CD14-positive monocyte (primary cell): ENCODE measurements at regions not wholly inside any gene's neighbourhood (a gene's known extent, or its start where the extent isn't known, plus 50 kb on each side); places are given as distances from the start of the nearest gene placed in this dataset.

Experiments
- DNase-seq, 3 donors: peaks; one replicate each; pipeline ENCODE4 v3.0.0-alpha.2; 2011 to 2022
- H2AFZ ChIP-seq: 2 replicates; pipeline ENCODE4 v1.6.0; 2012; ENCODE audit warnings: mild to moderate bottlenecking, low read depth, low read length, inconsistent platforms; ENCODE audit not compliant: insufficient read depth, poor library complexity, severe bottlenecking
- H3K27ac ChIP-seq, 2 donors: 1 replicate in 1 of 2; 2 replicates in 1 of 2; pipeline ENCODE4 v1.5.1; 2012 to 2013; ENCODE audit warnings: low read length in 2 of 2, control low read depth in 1 of 2, inconsistent platforms in 1 of 2, low read depth in 1 of 2, mild to moderate bottlenecking in 1 of 2
- H3K27me3 ChIP-seq, 2 donors: one replicate each; pipeline versions ENCODE4 v1.6.0 to v1.6.1; 2011 to 2013; ENCODE audit warnings: low read length in 2 of 2; ENCODE audit not compliant: control insufficient read depth in 2 of 2, insufficient read depth in 2 of 2
- H3K36me3 ChIP-seq, 2 donors: replicated peaks in 1 of 2; 1 replicate in 1 of 2; 2 replicates in 1 of 2; pipeline versions ENCODE4 v1.5.1 to v1.6.1; 2012 to 2013; ENCODE audit warnings: low read length in 2 of 2, control low read depth in 1 of 2, inconsistent platforms in 1 of 2, mild to moderate bottlenecking in 1 of 2; ENCODE audit not compliant: insufficient read depth in 2 of 2, control insufficient read depth in 1 of 2
- H3K4me1 ChIP-seq, 2 donors: 1 replicate in 1 of 2; 2 replicates in 1 of 2; pipeline versions ENCODE4 v1.5.1 to v1.6.1; 2012 to 2013; ENCODE audit warnings: low read length in 2 of 2, control low read depth in 1 of 2, inconsistent platforms in 1 of 2, mild to moderate bottlenecking in 1 of 2, moderate library complexity in 1 of 2; ENCODE audit not compliant: insufficient read depth in 2 of 2, control insufficient read depth in 1 of 2
- H3K4me2 ChIP-seq: replicated peaks from 2 replicates; pipeline ENCODE3; 2012; ENCODE audit warnings: low read length, moderate library complexity, mild to moderate bottlenecking; ENCODE audit not compliant: poor library complexity, severe bottlenecking; ENCODE audit errors: extremely low read depth
- H3K4me3 ChIP-seq, 3 experiments: fragments of 200-600 bp in 1 of 3; sonication (generic) in 1 of 3; replicated peaks in 1 of 3; 1 replicate in 2 of 3; 2 replicates in 1 of 3; pipeline ENCODE4 v1.5.1; 2011 to 2013; ENCODE audit warnings: low read length in 3 of 3, mild to moderate bottlenecking in 3 of 3, control low read depth in 2 of 3, low read depth in 2 of 3, inconsistent platforms in 1 of 3, moderate library complexity in 1 of 3
- H3K79me2 ChIP-seq: 2 replicates; pipeline ENCODE4 v1.6.0; 2012; ENCODE audit warnings: mild to moderate bottlenecking, control low read depth, inconsistent platforms, low read length, moderate library complexity; ENCODE audit not compliant: insufficient read depth
- H3K9ac ChIP-seq: 2 replicates; pipeline ENCODE4 v1.6.0; 2017; ENCODE audit warnings: low read length, mild to moderate bottlenecking; ENCODE audit not compliant: insufficient read depth, poor library complexity, severe bottlenecking
- H3K9me3 ChIP-seq, 2 donors: replicated peaks in 1 of 2; 1 replicate in 1 of 2; 2 replicates in 1 of 2; pipeline versions ENCODE4 v1.5.1 to v1.6.1; 2012 to 2013; ENCODE audit warnings: low read length in 2 of 2, control low read depth in 1 of 2; ENCODE audit not compliant: control insufficient read depth in 1 of 2, insufficient read depth in 1 of 2
- H4K20me1 ChIP-seq: 2 replicates; pipeline ENCODE4 v1.6.0; 2012; ENCODE audit warnings: mild to moderate bottlenecking, low read length, control low read depth, moderate library complexity; ENCODE audit not compliant: insufficient read depth
- H3K27ac Mint-ChIP-seq, 7 donors: one replicate each; pipeline ENCODE4 v1.8.0; 2020; ENCODE audit warnings: mild to moderate bottlenecking in 7 of 7, mixed read lengths in 7 of 7, moderate library complexity in 6 of 7, inconsistent platforms in 2 of 7
- H3K27me3 Mint-ChIP-seq, 3 donors: one replicate each; pipeline ENCODE4 v1.8.0; 2021 to 2022; ENCODE audit warnings: low read depth in 3 of 3, mild to moderate bottlenecking in 3 of 3, mixed read lengths in 3 of 3, moderate library complexity in 3 of 3, inconsistent platforms in 1 of 3
- H3K36me3 Mint-ChIP-seq, 2 donors: one replicate each; pipeline ENCODE4 v1.8.0; 2020; ENCODE audit warnings: mixed read lengths in 2 of 2, inconsistent platforms in 1 of 2, mild to moderate bottlenecking in 1 of 2
- H3K4me1 Mint-ChIP-seq: one replicate; pipeline ENCODE4 v1.8.0; 2020; ENCODE audit warnings: mild to moderate bottlenecking, mixed read lengths
- H3K4me3 Mint-ChIP-seq, 2 donors: one replicate each; pipeline ENCODE4 v1.8.0; 2020; ENCODE audit warnings: mild to moderate bottlenecking in 2 of 2, mixed read lengths in 2 of 2, moderate library complexity in 1 of 2
- H3K9me3 Mint-ChIP-seq, 7 donors: one replicate each; pipeline ENCODE4 v1.8.0; 2020 to 2022; ENCODE audit warnings: mixed read lengths in 7 of 7, mild to moderate bottlenecking in 6 of 7, moderate library complexity in 6 of 7, inconsistent platforms in 2 of 7
- WGBS: methylation state at CpG from one replicate; pipeline ENCODE4 v1.1.5; 2013; ENCODE audit warnings: missing lambda C conversion rate; ENCODE audit not compliant: insufficient coverage; 5-methylcytosine and 5-hydroxymethylcytosine counted together
- intact Hi-C, 2 donors: fragments of 100-400 bp; cut with micrococcal nuclease; formaldehyde crosslinking; loops; one replicate each; pipeline versions ENCODE4 v1.15.0 to v1.15.1; 2023
- TF ChIP-seq, protein P1 (sequence below): fragments of 200-600 bp; IDR thresholded peaks from one replicate; pipeline ENCODE4 v1.8.0; 2022; ENCODE audit warnings: antibody characterized with exemption, mild to moderate bottlenecking

DNA sequence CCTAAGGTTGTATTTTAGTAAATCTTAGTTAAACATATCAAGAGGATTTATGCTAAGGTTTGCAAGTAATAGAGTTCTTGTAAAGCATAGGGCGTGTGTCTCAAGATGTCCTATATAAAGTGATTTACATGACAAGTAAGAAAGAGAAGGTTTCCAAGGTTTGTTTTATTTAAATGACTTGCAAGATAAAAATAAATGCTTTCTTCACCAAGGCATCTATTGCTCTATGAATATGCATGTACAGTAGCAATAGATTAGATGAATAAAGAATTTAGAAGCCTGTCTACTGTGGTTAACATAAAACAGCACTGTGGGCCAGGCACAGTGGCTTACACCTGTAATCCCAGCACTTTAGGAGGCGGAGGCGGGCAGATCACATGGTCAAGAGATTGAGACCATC lies 466.4 kb upstream of the IL12A start:
- H3K4me3 ChIP-seq = no peak overlapping the region

DNA sequence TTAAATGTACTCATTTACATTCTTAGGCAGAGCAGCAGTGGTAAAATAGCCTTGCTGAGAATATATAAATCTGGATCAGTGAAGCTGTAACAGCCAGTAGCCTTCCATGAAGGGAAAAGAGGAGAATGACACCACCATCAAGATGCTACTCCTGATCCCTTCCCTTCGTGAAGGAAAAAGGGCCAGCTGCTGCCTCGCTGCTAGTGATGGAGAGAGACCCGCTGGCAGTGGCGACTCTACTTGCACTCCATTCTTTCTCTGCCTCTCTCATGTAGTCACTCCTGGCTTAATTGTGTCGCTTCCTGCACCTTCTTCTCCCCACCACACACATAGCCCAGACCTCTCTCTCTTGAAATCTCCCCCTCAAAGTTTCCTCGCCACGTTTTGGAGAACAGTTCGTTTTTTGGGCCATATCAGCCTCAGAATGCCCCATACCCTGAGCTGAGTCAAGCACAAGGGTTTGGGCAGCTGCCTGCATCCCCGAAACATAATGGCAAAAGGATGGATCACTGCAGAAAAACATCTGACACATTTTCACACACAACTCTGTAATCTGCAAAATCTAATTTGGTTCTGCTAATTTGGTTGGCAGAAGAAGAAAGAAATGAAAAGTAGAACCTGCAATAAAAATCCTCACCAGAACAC lies 460.3 kb upstream of the IL12A start:
- TF ChIP-seq, protein P1, sequence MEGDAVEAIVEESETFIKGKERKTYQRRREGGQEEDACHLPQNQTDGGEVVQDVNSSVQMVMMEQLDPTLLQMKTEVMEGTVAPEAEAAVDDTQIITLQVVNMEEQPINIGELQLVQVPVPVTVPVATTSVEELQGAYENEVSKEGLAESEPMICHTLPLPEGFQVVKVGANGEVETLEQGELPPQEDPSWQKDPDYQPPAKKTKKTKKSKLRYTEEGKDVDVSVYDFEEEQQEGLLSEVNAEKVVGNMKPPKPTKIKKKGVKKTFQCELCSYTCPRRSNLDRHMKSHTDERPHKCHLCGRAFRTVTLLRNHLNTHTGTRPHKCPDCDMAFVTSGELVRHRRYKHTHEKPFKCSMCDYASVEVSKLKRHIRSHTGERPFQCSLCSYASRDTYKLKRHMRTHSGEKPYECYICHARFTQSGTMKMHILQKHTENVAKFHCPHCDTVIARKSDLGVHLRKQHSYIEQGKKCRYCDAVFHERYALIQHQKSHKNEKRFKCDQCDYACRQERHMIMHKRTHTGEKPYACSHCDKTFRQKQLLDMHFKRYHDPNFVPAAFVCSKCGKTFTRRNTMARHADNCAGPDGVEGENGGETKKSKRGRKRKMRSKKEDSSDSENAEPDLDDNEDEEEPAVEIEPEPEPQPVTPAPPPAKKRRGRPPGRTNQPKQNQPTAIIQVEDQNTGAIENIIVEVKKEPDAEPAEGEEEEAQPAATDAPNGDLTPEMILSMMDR = no peak
- Mint-ChIP-seq H3K4me3 (no peak overlapping the region), H3K27me3 (peaks cover 0 to 2% (median 0%) of the 10 kb centered on the region in 3 donors), H3K9me3 (peaks cover 0 to 2% (median 0%) of the 10 kb centered on the region in 7 donors), H3K36me3 (no peaks in the 10 kb centered on the region), H3K4me1 (no peaks in the 10 kb centered on the region), H3K27ac (no peak overlapping the region)
- no peaks in the 10 kb centered on the region for H3K4me1 ChIP-seq
- WGBS = 80% methylated on average over 6 of the region's 9 CpGs
- H3K9me3 ChIP-seq = no peaks in the 10 kb centered on the region
- no peaks in the 10 kb centered on the region for H3K36me3 ChIP-seq
- DNase-seq = no peak
- H3K27ac ChIP-seq = no peak overlapping the region
- H3K4me3 ChIP-seq = no peak overlapping the region
- no peaks in the 10 kb centered on the region for H3K27me3 ChIP-seq
- intact Hi-C loops = no loop called here
- no peak overlapping the region for H2AFZ ChIP-seq
- no peaks in the 10 kb centered on the region for H4K20me1 ChIP-seq
- H3K79me2 ChIP-seq = no peaks in the 10 kb centered on the region
- H3K9ac ChIP-seq = no peak overlapping the region
- no peak overlapping the region for H3K4me2 ChIP-seq

More for the DNA sequence above, 466.4 kb upstream of the IL12A start:
- H3K4me1 Mint-ChIP-seq = no peaks in the 10 kb centered on the region
- H3K36me3 Mint-ChIP-seq = no peaks in the 10 kb centered on the region
- no peaks in the 10 kb centered on the region for H3K9me3 Mint-ChIP-seq
- Histone ChIP-seq H3K36me3 (no peaks in the 10 kb centered on the region), H3K9me3 (no peaks in the 10 kb centered on the region), H3K9ac (no peak overlapping the region), H3K27me3 (no peaks in the 10 kb centered on the region), H2AFZ (no peak overlapping the region), H3K4me2 (no peak overlapping the region), H4K20me1 (no peaks in the 10 kb centered on the region), H3K79me2 (no peaks in the 10 kb centered on the region), H3K27ac (no peak overlapping the region), H3K4me1 (no peaks in the 10 kb centered on the region)
- TF ChIP-seq, protein P1 = no peak
- no peaks in the 10 kb centered on the region for H3K27me3 Mint-ChIP-seq
- H3K4me3 Mint-ChIP-seq = no peak overlapping the region
- intact Hi-C loops = no loop called here
- WGBS = 75% methylated on average over 2 of the region's 3 CpGs
- no peak for DNase-seq
- H3K27ac Mint-ChIP-seq = no peak overlapping the region
